Nephron progenitor cell (in vitro differentiated cells): ENCODE measurements at regions not wholly inside any gene's neighbourhood (a gene's known extent, or its start where the extent isn't known, plus 50 kb on each side); places are given as distances from the start of the nearest gene placed in this dataset.

Experiments
- DNase-seq: peaks from one replicate; pipeline ENCODE4 v3.0.0; 2021
- H3K27ac Mint-ChIP-seq: 2 replicates; pipeline ENCODE4 v1.8.0; 2021; ENCODE audit warnings: mild to moderate bottlenecking, moderate library complexity, mixed read lengths
- H3K27me3 Mint-ChIP-seq: 2 replicates; pipeline ENCODE4 v1.8.0; 2021; ENCODE audit warnings: mild to moderate bottlenecking, low read depth, mixed read lengths; ENCODE audit not compliant: poor library complexity
- H3K36me3 Mint-ChIP-seq: 2 replicates; pipeline ENCODE4 v1.8.0; 2021; ENCODE audit warnings: low read depth, mixed read lengths
- H3K4me1 Mint-ChIP-seq: 2 replicates; pipeline ENCODE4 v1.8.0; 2021; ENCODE audit warnings: mixed read lengths
- H3K4me3 Mint-ChIP-seq: 2 replicates; pipeline ENCODE4 v1.8.0; 2021; ENCODE audit warnings: mild to moderate bottlenecking, moderate library complexity, mixed read lengths
- H3K9me3 Mint-ChIP-seq: 2 replicates; pipeline ENCODE4 v1.8.0; 2021; ENCODE audit warnings: mild to moderate bottlenecking, moderate library complexity, mixed read lengths
- CTCF ChIP-seq: fragments of 200-600 bp; sonication (generic); IDR thresholded peaks from 2 replicates; pipeline ENCODE4 v1.5.0; 2021; ENCODE audit warnings: antibody characterized with exemption

- no peak for DNase-seq
These were observed 66.4 kb upstream of the PIK3R1 start for GRCh38 chr5:68149189-68149588.

GRCh38 chr5:68148096-68148495 is 67.5 kb upstream of the PIK3R1 start:
- peaks cover 6% of the 10 kb centered on the region for H3K9me3 Mint-ChIP-seq
- no peak overlapping the region for H3K27ac Mint-ChIP-seq
- peaks cover under 1% of the 10 kb centered on the region for H3K36me3 Mint-ChIP-seq
- H3K4me1 Mint-ChIP-seq = peaks cover 5% of the 10 kb centered on the region
- H3K27me3 Mint-ChIP-seq = peaks cover 3% of the 10 kb centered on the region
- no peak for TF ChIP-seq CTCF
- H3K4me3 Mint-ChIP-seq = no peak overlapping the region
- no peak for DNase-seq

More at GRCh38 chr5:68149189-68149588, 66.4 kb upstream of the PIK3R1 start:
- Mint-ChIP-seq H3K4me1 (peaks cover 5% of the 10 kb centered on the region), H3K4me3 (no peak overlapping the region), H3K36me3 (no peaks in the 10 kb centered on the region), H3K27me3 (peaks cover 2% of the 10 kb centered on the region), H3K9me3 (no peaks in the 10 kb centered on the region), H3K27ac (no peak overlapping the region)
- no peak for TF ChIP-seq CTCF

GRCh38 chr5:68147659-68148058 is 67.9 kb upstream of the PIK3R1 start:
- no peak overlapping the region for H3K27ac Mint-ChIP-seq
- H3K4me3 Mint-ChIP-seq = no peak overlapping the region
- peaks cover 3% of the 10 kb centered on the region for H3K27me3 Mint-ChIP-seq
- TF ChIP-seq CTCF = no peak
- peaks cover 5% of the 10 kb centered on the region for H3K4me1 Mint-ChIP-seq
- no peak for DNase-seq
- H3K9me3 Mint-ChIP-seq = peaks cover 11% of the 10 kb centered on the region
- H3K36me3 Mint-ChIP-seq = peaks cover 5% of the 10 kb centered on the region

- Mint-ChIP-seq H3K4me3 (no peak overlapping the region), H3K27me3 (peaks cover 3% of the 10 kb centered on the region), H3K9me3 (peaks cover 15% of the 10 kb centered on the region), H3K27ac (no peak overlapping the region), H3K36me3 (peaks cover 8% of the 10 kb centered on the region), H3K4me1 (peaks cover 7% of the 10 kb centered on the region)
- TF ChIP-seq CTCF = no peak
- no peak for DNase-seq
These were observed 74.1 kb upstream of the PIK3R1 start for GRCh38 chr5:68141494-68141893.

- H3K4me3 Mint-ChIP-seq = no peak overlapping the region
- no peak overlapping the region for H3K27ac Mint-ChIP-seq
- peaks cover 7% of the 10 kb centered on the region for H3K4me1 Mint-ChIP-seq
- peaks cover 3% of the 10 kb centered on the region for H3K27me3 Mint-ChIP-seq
- peaks cover 8% of the 10 kb centered on the region for H3K36me3 Mint-ChIP-seq
- DNase-seq = no peak
- TF ChIP-seq CTCF = no peak
- H3K9me3 Mint-ChIP-seq = peaks cover 15% of the 10 kb centered on the region
These were observed 74.8 kb upstream of the PIK3R1 start for GRCh38 chr5:68140763-68141162.

- H3K4me1 Mint-ChIP-seq = peaks cover 7% of the 10 kb centered on the region
- peaks cover 7% of the 10 kb centered on the region for H3K27me3 Mint-ChIP-seq
- H3K36me3 Mint-ChIP-seq = peaks cover 8% of the 10 kb centered on the region
- TF ChIP-seq CTCF = no peak
- no peak overlapping the region for H3K27ac Mint-ChIP-seq
- no peak for DNase-seq
- peaks cover 15% of the 10 kb centered on the region for H3K9me3 Mint-ChIP-seq
- no peak overlapping the region for H3K4me3 Mint-ChIP-seq
These were observed 75.7 kb upstream of the PIK3R1 start for GRCh38 chr5:68139611-68140441.
